Muscle layer of colon (tissue), 2 donors: ENCODE measurements at regions not wholly inside any gene's neighbourhood (a gene's known extent, or its start where the extent isn't known, plus 50 kb on each side); places are given as distances from the start of the nearest gene placed in this dataset.

Experiments used
- H3K27ac ChIP-seq: one replicate; pipeline ENCODE4 v1.7.0; 2013; ENCODE audit warnings: low read depth, mild to moderate bottlenecking, low read length, moderate library complexity
- H3K27me3 ChIP-seq, 2 donors: one replicate each; pipeline ENCODE4 v1.7.0; 2013; ENCODE audit warnings: low read length in 2 of 2, mild to moderate bottlenecking in 2 of 2; ENCODE audit not compliant: insufficient read depth in 2 of 2, control insufficient read depth in 1 of 2
- H3K36me3 ChIP-seq: one replicate; pipeline ENCODE4 v1.7.0; 2013; ENCODE audit warnings: mild to moderate bottlenecking, low read length; ENCODE audit not compliant: insufficient read depth
- H3K4me1 ChIP-seq: one replicate; pipeline ENCODE4 v1.7.0; 2013; ENCODE audit warnings: mild to moderate bottlenecking, low read length; ENCODE audit not compliant: insufficient read depth
- H3K4me3 ChIP-seq, 2 donors: one replicate each; pipeline ENCODE4 v1.7.0; 2013; ENCODE audit warnings: low read length in 2 of 2, low read depth in 1 of 2, mild to moderate bottlenecking in 1 of 2, moderate library complexity in 1 of 2
- H3K9ac ChIP-seq: one replicate; pipeline ENCODE4 v1.7.0; 2013; ENCODE audit warnings: low read length
- H3K9me3 ChIP-seq: one replicate; pipeline ENCODE4 v1.7.0; 2013; ENCODE audit warnings: mild to moderate bottlenecking, low read length
- donor health status: abdominal sarcoma.
- donor health status: Adenocarcinoma of cecum.

GRCh38 chr10:84681781-84682180 lies 353.4 kb downstream of the CCSER2 start:
- Histone ChIP-seq H3K4me3 (no peak overlapping the region), H3K9ac (no peak overlapping the region), H3K9me3 (no peaks in the 10 kb centered on the region), H3K4me1 (no peaks in the 10 kb centered on the region), H3K27me3 (no peaks in the 10 kb centered on the region), H3K36me3 (no peaks in the 10 kb centered on the region), H3K27ac (no peak overlapping the region)

GRCh38 chr10:84683550-84683949 lies 355.2 kb downstream of the CCSER2 start:
- Histone ChIP-seq H3K27ac (no peak overlapping the region), H3K27me3 (no peaks in the 10 kb centered on the region), H3K9me3 (no peaks in the 10 kb centered on the region), H3K4me3 (no peak overlapping the region), H3K4me1 (no peaks in the 10 kb centered on the region), H3K36me3 (no peaks in the 10 kb centered on the region), H3K9ac (no peak overlapping the region)

GRCh38 chr10:84683980-84684740 lies 355.8 kb downstream of the CCSER2 start:
- Histone ChIP-seq H3K27me3 (no peaks in the 10 kb centered on the region), H3K9me3 (no peaks in the 10 kb centered on the region)

GRCh38 chr10:84685047-84685660 lies 356.8 kb downstream of the CCSER2 start:
- Histone ChIP-seq H3K9me3 (no peaks in the 10 kb centered on the region), H3K9ac (no peak overlapping the region), H3K4me3 (no peak overlapping the region), H3K27me3 (no peaks in the 10 kb centered on the region), H3K36me3 (no peaks in the 10 kb centered on the region), H3K27ac (no peak overlapping the region), H3K4me1 (no peaks in the 10 kb centered on the region)

More at GRCh38 chr10:84683980-84684740, 355.8 kb downstream of the CCSER2 start:
- no peak overlapping the region for H3K4me3 ChIP-seq
- H3K9ac ChIP-seq: no peak overlapping the region
- H3K27ac ChIP-seq: no peak overlapping the region
- no peaks in the 10 kb centered on the region for H3K36me3 ChIP-seq
- no peaks in the 10 kb centered on the region for H3K4me1 ChIP-seq

- Histone ChIP-seq H3K4me1 (no peaks in the 10 kb centered on the region), H3K9ac (no peak overlapping the region), H3K36me3 (no peaks in the 10 kb centered on the region), H3K4me3 (no peak overlapping the region), H3K27me3 (no peaks in the 10 kb centered on the region), H3K9me3 (no peaks in the 10 kb centered on the region), H3K27ac (no peak overlapping the region)
These were observed 364.6 kb downstream of the CCSER2 start for GRCh38 chr10:84693006-84693405.

- no peaks in the 10 kb centered on the region for H3K36me3 ChIP-seq
- H3K27ac ChIP-seq: no peak overlapping the region
- no peaks in the 10 kb centered on the region for H3K27me3 ChIP-seq
- no peaks in the 10 kb centered on the region for H3K4me1 ChIP-seq
- no peaks in the 10 kb centered on the region for H3K9me3 ChIP-seq
- no peak overlapping the region for H3K9ac ChIP-seq
- H3K4me3 ChIP-seq: no peak overlapping the region
These were observed 367.5 kb downstream of the CCSER2 start for GRCh38 chr10:84695902-84696301.

DNA sequence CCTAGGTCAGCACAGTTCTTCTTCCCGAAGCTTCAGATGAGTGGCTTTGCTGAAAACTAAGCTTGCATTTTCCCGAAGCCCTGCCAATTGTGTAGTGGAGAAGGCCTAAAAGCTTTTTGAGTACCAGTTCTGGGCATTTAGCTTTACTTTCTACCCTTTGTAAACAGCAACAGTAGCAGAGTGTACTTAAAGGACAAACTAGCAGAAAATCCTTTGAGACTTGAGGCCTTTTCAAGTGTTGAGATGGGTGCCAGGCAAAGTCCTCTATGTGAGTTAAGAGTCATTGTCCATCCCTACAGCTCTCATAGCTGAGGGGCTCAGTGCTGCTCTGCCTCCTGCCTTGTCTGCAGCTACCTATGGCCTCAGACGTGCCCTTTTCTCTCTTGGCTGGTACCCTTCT lies 368.2 kb downstream of the CCSER2 start:
- Histone ChIP-seq H3K9ac (no peak overlapping the region), H3K4me3 (no peak overlapping the region), H3K9me3 (no peaks in the 10 kb centered on the region), H3K27ac (no peak overlapping the region), H3K36me3 (no peaks in the 10 kb centered on the region), H3K4me1 (peaks cover 6% of the 10 kb centered on the region), H3K27me3 (no peaks in the 10 kb centered on the region)

DNA sequence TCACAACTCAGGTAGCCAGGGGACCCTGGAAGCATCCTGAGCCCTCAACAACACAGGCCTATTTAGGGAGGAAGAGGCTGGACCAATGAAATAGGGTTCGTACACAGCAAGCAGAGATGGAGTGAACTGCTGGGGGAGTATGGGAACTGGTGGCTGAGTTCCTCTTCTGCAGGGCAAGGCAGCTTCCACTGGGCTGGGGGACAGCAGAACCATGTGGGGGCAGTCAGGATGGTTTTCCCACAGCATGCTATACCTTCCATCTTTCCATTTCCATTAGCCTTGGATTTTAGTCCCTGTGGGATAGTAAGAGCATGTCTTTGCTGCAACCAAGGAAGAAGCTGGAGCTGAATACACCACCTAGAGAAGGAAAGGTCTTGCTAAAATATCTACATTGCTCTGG lies 370.6 kb downstream of the CCSER2 start:
- no peak overlapping the region for H3K4me3 ChIP-seq
- H3K27me3 ChIP-seq: no peaks in the 10 kb centered on the region
- peaks cover 7% of the 10 kb centered on the region for H3K4me1 ChIP-seq
- H3K9ac ChIP-seq: no peak overlapping the region
- no peaks in the 10 kb centered on the region for H3K9me3 ChIP-seq
- H3K36me3 ChIP-seq: no peaks in the 10 kb centered on the region
- no peak overlapping the region for H3K27ac ChIP-seq

- Histone ChIP-seq H3K9ac (no peak overlapping the region), H3K36me3 (no peaks in the 10 kb centered on the region), H3K27me3 (no peaks in the 10 kb centered on the region), H3K4me1 (peaks cover 11% of the 10 kb centered on the region), H3K9me3 (no peaks in the 10 kb centered on the region), H3K4me3 (no peak overlapping the region), H3K27ac (no peak overlapping the region)
These were observed 372.4 kb downstream of the CCSER2 start for GRCh38 chr10:84700668-84701369.

- no peaks in the 10 kb centered on the region for H3K27me3 ChIP-seq
- no peaks in the 10 kb centered on the region for H3K36me3 ChIP-seq
- H3K9ac ChIP-seq: no peak overlapping the region
- peaks cover 16% of the 10 kb centered on the region for H3K4me1 ChIP-seq
- no peak overlapping the region for H3K4me3 ChIP-seq
- H3K27ac ChIP-seq: no peak overlapping the region
- H3K9me3 ChIP-seq: no peaks in the 10 kb centered on the region
These were observed 373.0 kb downstream of the CCSER2 start for GRCh38 chr10:84701370-84701720.

DNA sequence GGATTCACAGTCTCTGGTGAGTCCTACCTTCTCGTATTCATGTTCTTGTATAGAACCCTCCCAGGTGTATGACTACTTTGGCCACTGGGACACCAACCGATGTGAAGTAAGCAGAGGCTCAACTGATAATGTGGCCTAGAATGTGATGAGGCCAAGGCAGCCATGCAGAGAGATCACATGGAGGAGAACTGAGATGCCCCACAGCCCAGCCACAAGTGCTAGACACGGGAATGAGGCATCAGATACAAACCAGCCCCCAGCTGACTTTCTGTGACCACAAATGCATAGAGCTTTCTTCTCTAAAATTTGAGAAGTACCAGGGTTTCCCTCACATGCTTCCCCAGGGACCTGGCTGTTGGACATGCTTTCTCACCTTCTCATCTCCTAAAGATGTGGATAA lies 375.7 kb downstream of the CCSER2 start:
- no peaks in the 10 kb centered on the region for H3K36me3 ChIP-seq
- H3K9ac ChIP-seq: no peak overlapping the region
- H3K9me3 ChIP-seq: no peaks in the 10 kb centered on the region
- no peak overlapping the region for H3K27ac ChIP-seq
- no peaks in the 10 kb centered on the region for H3K27me3 ChIP-seq
- no peak overlapping the region for H3K4me3 ChIP-seq
- H3K4me1 ChIP-seq: peaks cover 29% of the 10 kb centered on the region
